ENCODE measurements at regions not wholly inside any gene's neighbourhood (a gene's known extent, or its start where the extent isn't known, plus 50 kb on each side); places are given as distances from the start of the nearest gene placed in this dataset.

- TF ChIP-seq BHLHE40 (IDR thresholded peaks at IDR 0.05; ENCODE audit: borderline replicate concordance) (no peak), FOXM1 (IDR thresholded peaks at IDR 0.05; ENCODE audit: borderline replicate concordance) (no peak), ELF4 (IDR thresholded peaks at IDR 0.05) (no peak), ZNF384 (IDR thresholded peaks at IDR 0.05) (no peak), L3MBTL2 (conservative IDR thresholded peaks at IDR 0.05) (no peak)
These were observed 1392.1 kb upstream of the CELF4 start for GRCh38 chr18:38957736-38958135.

Data from HEK293T (cell line).